Neural cell (in vitro differentiated cells): ENCODE measurements at regions not wholly inside any gene's neighbourhood (a gene's known extent, or its start where the extent isn't known, plus 50 kb on each side); places are given as distances from the start of the nearest gene placed in this dataset.

ENCODE experiments used
- H2AFZ ChIP-seq: fragments of 200-600, 300-800 bp; sonication (generic), shearing (Covaris generic); 2 replicates; pipeline ENCODE4 v1.6.0; 2014; ENCODE audit warnings: low read depth, mild to moderate bottlenecking, antibody characterized with exemption, low read length, moderate library complexity
- H3F3A ChIP-seq: fragments of 200-600 bp; shearing (Covaris generic); 2 replicates; pipeline ENCODE4 v1.6.1; 2016; ENCODE audit warnings: mild to moderate bottlenecking, moderate library complexity, mixed read lengths, antibody characterized with exemption, low read length; ENCODE audit not compliant: insufficient read depth, poor library complexity, severe bottlenecking
- H3K27ac ChIP-seq: fragments of 200-600, 300-800 bp; sonication (generic), shearing (Covaris generic); 2 replicates; pipeline ENCODE4 v1.5.1; 2014; ENCODE audit warnings: mild to moderate bottlenecking, low read length, moderate library complexity
- H3K27me3 ChIP-seq: fragments of 300-800, 200-600 bp; sonication (generic), shearing (Covaris generic); 2 replicates; pipeline ENCODE4 v1.6.0; 2014; ENCODE audit warnings: mild to moderate bottlenecking, low read depth, low read length, moderate library complexity; ENCODE audit not compliant: insufficient read depth
- H3K36me3 ChIP-seq: fragments of 300-800, 200-600 bp; sonication (generic), shearing (Covaris generic); 2 replicates; pipeline ENCODE4 v1.5.1; 2014; ENCODE audit warnings: mild to moderate bottlenecking, antibody characterized with exemption, low read length, moderate library complexity; ENCODE audit not compliant: insufficient read depth
- H3K4me2 ChIP-seq: fragments of 300-800, 200-600 bp; sonication (generic), shearing (Covaris generic); 2 replicates; pipeline ENCODE4 v1.6.0; 2014; ENCODE audit warnings: mild to moderate bottlenecking, low read length
- H3K4me3 ChIP-seq: fragments of 300-800, 200-600 bp; sonication (generic), shearing (Covaris generic); 2 replicates; pipeline ENCODE4 v1.5.1; 2014; ENCODE audit warnings: mild to moderate bottlenecking, low read length, moderate library complexity
- H3K79me2 ChIP-seq: fragments of 200-600 bp; shearing (Covaris generic); replicated peaks from 2 replicates; pipeline ENCODE4 v1.6.0; 2014; ENCODE audit warnings: mild to moderate bottlenecking, low read length, moderate library complexity; ENCODE audit not compliant: insufficient read depth
- H3K9ac ChIP-seq: fragments of 300-800, 200-600 bp; sonication (generic), shearing (Covaris generic); 2 replicates; pipeline ENCODE4 v1.6.1; 2016; ENCODE audit warnings: mild to moderate bottlenecking, low read length, mixed read lengths
- H3K9me2 ChIP-seq: fragments of 200-600 bp; shearing (Covaris generic); 2 replicates; pipeline ENCODE4 v1.6.1; 2016; ENCODE audit warnings: mild to moderate bottlenecking, low read length, mixed read lengths; ENCODE audit not compliant: insufficient read depth
- H3K9me3 ChIP-seq: fragments of 200-600, 300-800 bp; sonication (generic), shearing (Covaris generic); 2 replicates; pipeline ENCODE4 v1.6.1; 2016; ENCODE audit warnings: mild to moderate bottlenecking, mixed run types, low read length, moderate library complexity, mixed read lengths
- H4K20me1 ChIP-seq: fragments of 200-600 bp; shearing (Covaris generic); 2 replicates; pipeline ENCODE4 v1.6.1; 2016; ENCODE audit warnings: mild to moderate bottlenecking, mixed run types; ENCODE audit not compliant: insufficient read depth
- CTCF ChIP-seq: fragments of 450-650 bp; IDR thresholded peaks from 2 replicates; pipeline ENCODE4 v1.5.1; 2014; ENCODE audit warnings: antibody characterized with exemption, mild to moderate bottlenecking, moderate library complexity; ENCODE audit not compliant: poor library complexity, severe bottlenecking
- EP300 ChIP-seq: fragments of 450-650 bp; conservative IDR thresholded peaks from 2 replicates; pipeline ENCODE4 v1.6.1; 2014; ENCODE audit warnings: antibody characterized with exemption, mild to moderate bottlenecking, moderate library complexity; ENCODE audit not compliant: poor library complexity, severe bottlenecking
- EZH2 ChIP-seq: fragments of 200-600, 300-800 bp; shearing (Covaris generic), sonication (generic); IDR thresholded peaks from 2 replicates; pipeline ENCODE4 v1.6.1; 2014; ENCODE audit warnings: antibody characterized with exemption, low read length, borderline replicate concordance, mild to moderate bottlenecking; ENCODE audit not compliant: insufficient read depth, poor library complexity, severe bottlenecking
- MXI1 ChIP-seq: fragments of 450-650 bp; conservative IDR thresholded peaks from 2 replicates; pipeline ENCODE4 v1.6.1; 2014; ENCODE audit warnings: antibody characterized with exemption, mild to moderate bottlenecking; ENCODE audit not compliant: poor library complexity, severe bottlenecking
- POLR2AphosphoS5 ChIP-seq: IDR thresholded peaks from 2 replicates; pipeline ENCODE4 v1.6.1; 2012
- RAD21 ChIP-seq: fragments of 450-650 bp; conservative IDR thresholded peaks from 2 replicates; pipeline ENCODE4 v1.6.1; 2014; ENCODE audit warnings: antibody characterized with exemption, mild to moderate bottlenecking, moderate library complexity
- REST ChIP-seq: IDR thresholded peaks from 2 replicates; pipeline ENCODE4 v1.6.1; 2012; ENCODE audit warnings: borderline replicate concordance
- SMC3 ChIP-seq: fragments of 450-650 bp; conservative IDR thresholded peaks from 2 replicates; pipeline ENCODE4 v1.6.1; 2014; ENCODE audit warnings: antibody characterized with exemption, mild to moderate bottlenecking, moderate library complexity; ENCODE audit not compliant: poor library complexity
- TAF1 ChIP-seq: IDR thresholded peaks from 2 replicates; pipeline ENCODE4 v1.6.1; 2012; ENCODE audit warnings: low read depth

- Histone ChIP-seq H3F3A (no peaks in the 10 kb centered on the region), H3K27me3 (no peaks in the 10 kb centered on the region), H3K9ac (no peak overlapping the region), H2AFZ (no peak overlapping the region), H4K20me1 (no peaks in the 10 kb centered on the region), H3K4me3 (no peak overlapping the region), H3K27ac (no peak overlapping the region), H3K4me2 (no peak overlapping the region), H3K9me3 (no peaks in the 10 kb centered on the region), H3K9me2 (no peaks in the 10 kb centered on the region), H3K79me2 (no peaks in the 10 kb centered on the region), H3K36me3 (no peaks in the 10 kb centered on the region)
- TF ChIP-seq EP300 (no peak), RAD21 (no peak), EZH2 (no peak), TAF1 (no peak), SMC3 (no peak), MXI1 (no peak), POLR2AphosphoS5 (no peak), REST (no peak), CTCF (no peak)
Observed at GRCh38 chr3:56979791-56980190, 80.7 kb upstream of the SPATA12 start.

GRCh38 chr3:56977561-56977889 lies 82.9 kb upstream of the SPATA12 start:
- no peaks in the 10 kb centered on the region for H3K9me3 ChIP-seq
- no peak overlapping the region for H3K4me2 ChIP-seq
- no peaks in the 10 kb centered on the region for H3K79me2 ChIP-seq
- TF ChIP-seq CTCF: no peak
- TF ChIP-seq SMC3: no peak
- TF ChIP-seq POLR2AphosphoS5: no peak
- no peak for TF ChIP-seq EP300
- H3K4me3 ChIP-seq: no peak overlapping the region
- no peaks in the 10 kb centered on the region for H3F3A ChIP-seq
- no peaks in the 10 kb centered on the region for H3K27me3 ChIP-seq
- H2AFZ ChIP-seq: no peak overlapping the region
- no peaks in the 10 kb centered on the region for H4K20me1 ChIP-seq
- no peaks in the 10 kb centered on the region for H3K9me2 ChIP-seq
- no peak overlapping the region for H3K9ac ChIP-seq
- H3K36me3 ChIP-seq: no peaks in the 10 kb centered on the region
- H3K27ac ChIP-seq: no peak overlapping the region
